CD14-positive monocyte (primary cell): ENCODE measurements at regions not wholly inside any gene's neighbourhood (a gene's known extent, or its start where the extent isn't known, plus 50 kb on each side); places are given as distances from the start of the nearest gene placed in this dataset. TPM values are rescaled to one million over a fixed set of nuclear protein-coding genes. Genes with fewer than 3 reads are reported as not detected.

ENCODE experiments used
- DNase-seq, 3 donors: peaks; one replicate each; pipeline ENCODE4 v3.0.0-alpha.2; 2011 to 2022
- H2AFZ ChIP-seq: 2 replicates; pipeline ENCODE4 v1.6.0; 2012; ENCODE audit warnings: mild to moderate bottlenecking, low read depth, low read length, inconsistent platforms; ENCODE audit not compliant: insufficient read depth, poor library complexity, severe bottlenecking
- H3K27ac ChIP-seq, 2 donors: 1 replicate in 1 of 2; 2 replicates in 1 of 2; pipeline ENCODE4 v1.5.1; 2012 to 2013; ENCODE audit warnings: low read length in 2 of 2, control low read depth in 1 of 2, inconsistent platforms in 1 of 2, low read depth in 1 of 2, mild to moderate bottlenecking in 1 of 2
- H3K27me3 ChIP-seq, 2 donors: one replicate each; pipeline versions ENCODE4 v1.6.0 to v1.6.1; 2011 to 2013; ENCODE audit warnings: low read length in 2 of 2; ENCODE audit not compliant: control insufficient read depth in 2 of 2, insufficient read depth in 2 of 2
- H3K36me3 ChIP-seq, 2 donors: replicated peaks in 1 of 2; 1 replicate in 1 of 2; 2 replicates in 1 of 2; pipeline versions ENCODE4 v1.5.1 to v1.6.1; 2012 to 2013; ENCODE audit warnings: low read length in 2 of 2, control low read depth in 1 of 2, inconsistent platforms in 1 of 2, mild to moderate bottlenecking in 1 of 2; ENCODE audit not compliant: insufficient read depth in 2 of 2, control insufficient read depth in 1 of 2
- H3K4me1 ChIP-seq, 2 donors: 1 replicate in 1 of 2; 2 replicates in 1 of 2; pipeline versions ENCODE4 v1.5.1 to v1.6.1; 2012 to 2013; ENCODE audit warnings: low read length in 2 of 2, control low read depth in 1 of 2, inconsistent platforms in 1 of 2, mild to moderate bottlenecking in 1 of 2, moderate library complexity in 1 of 2; ENCODE audit not compliant: insufficient read depth in 2 of 2, control insufficient read depth in 1 of 2
- H3K4me2 ChIP-seq: replicated peaks from 2 replicates; pipeline ENCODE3; 2012; ENCODE audit warnings: low read length, moderate library complexity, mild to moderate bottlenecking; ENCODE audit not compliant: poor library complexity, severe bottlenecking; ENCODE audit errors: extremely low read depth
- H3K4me3 ChIP-seq, 3 experiments: fragments of 200-600 bp in 1 of 3; sonication (generic) in 1 of 3; replicated peaks in 1 of 3; 1 replicate in 2 of 3; 2 replicates in 1 of 3; pipeline ENCODE4 v1.5.1; 2011 to 2013; ENCODE audit warnings: low read length in 3 of 3, mild to moderate bottlenecking in 3 of 3, control low read depth in 2 of 3, low read depth in 2 of 3, inconsistent platforms in 1 of 3, moderate library complexity in 1 of 3
- H3K79me2 ChIP-seq: 2 replicates; pipeline ENCODE4 v1.6.0; 2012; ENCODE audit warnings: mild to moderate bottlenecking, control low read depth, inconsistent platforms, low read length, moderate library complexity; ENCODE audit not compliant: insufficient read depth
- H3K9ac ChIP-seq: 2 replicates; pipeline ENCODE4 v1.6.0; 2017; ENCODE audit warnings: low read length, mild to moderate bottlenecking; ENCODE audit not compliant: insufficient read depth, poor library complexity, severe bottlenecking
- H3K9me3 ChIP-seq, 2 donors: replicated peaks in 1 of 2; 1 replicate in 1 of 2; 2 replicates in 1 of 2; pipeline versions ENCODE4 v1.5.1 to v1.6.1; 2012 to 2013; ENCODE audit warnings: low read length in 2 of 2, control low read depth in 1 of 2; ENCODE audit not compliant: control insufficient read depth in 1 of 2, insufficient read depth in 1 of 2
- H4K20me1 ChIP-seq: 2 replicates; pipeline ENCODE4 v1.6.0; 2012; ENCODE audit warnings: mild to moderate bottlenecking, low read length, control low read depth, moderate library complexity; ENCODE audit not compliant: insufficient read depth
- H3K27ac Mint-ChIP-seq, 7 donors: one replicate each; pipeline ENCODE4 v1.8.0; 2020; ENCODE audit warnings: mild to moderate bottlenecking in 7 of 7, mixed read lengths in 7 of 7, moderate library complexity in 6 of 7, inconsistent platforms in 2 of 7
- H3K27me3 Mint-ChIP-seq, 3 donors: one replicate each; pipeline ENCODE4 v1.8.0; 2021 to 2022; ENCODE audit warnings: low read depth in 3 of 3, mild to moderate bottlenecking in 3 of 3, mixed read lengths in 3 of 3, moderate library complexity in 3 of 3, inconsistent platforms in 1 of 3
- H3K36me3 Mint-ChIP-seq, 2 donors: one replicate each; pipeline ENCODE4 v1.8.0; 2020; ENCODE audit warnings: mixed read lengths in 2 of 2, inconsistent platforms in 1 of 2, mild to moderate bottlenecking in 1 of 2
- H3K4me1 Mint-ChIP-seq: one replicate; pipeline ENCODE4 v1.8.0; 2020; ENCODE audit warnings: mild to moderate bottlenecking, mixed read lengths
- H3K4me3 Mint-ChIP-seq, 2 donors: one replicate each; pipeline ENCODE4 v1.8.0; 2020; ENCODE audit warnings: mild to moderate bottlenecking in 2 of 2, mixed read lengths in 2 of 2, moderate library complexity in 1 of 2
- H3K9me3 Mint-ChIP-seq, 7 donors: one replicate each; pipeline ENCODE4 v1.8.0; 2020 to 2022; ENCODE audit warnings: mixed read lengths in 7 of 7, mild to moderate bottlenecking in 6 of 7, moderate library complexity in 6 of 7, inconsistent platforms in 2 of 7
- CTCF ChIP-seq: fragments of 200-600 bp; IDR thresholded peaks from one replicate; pipeline ENCODE4 v1.8.0; 2022; ENCODE audit warnings: antibody characterized with exemption, mild to moderate bottlenecking
- WGBS: methylation state at CpG from one replicate; pipeline ENCODE4 v1.1.5; 2013; ENCODE audit warnings: missing lambda C conversion rate; ENCODE audit not compliant: insufficient coverage; 5-methylcytosine and 5-hydroxymethylcytosine counted together
- intact Hi-C, 2 donors: fragments of 100-400 bp; cut with micrococcal nuclease; formaldehyde crosslinking; loops; one replicate each; pipeline versions ENCODE4 v1.15.0 to v1.15.1; 2023
- small RNA-seq: library from RNA; depleted of rRNA; stranded (forward); fragments of <200 nt; gene quantifications from one replicate; pipeline ENCODE3, GENCODE V24; 2012; ENCODE audit warnings: low read depth; ENCODE audit not compliant: insufficient read length

GRCh38 chr13:75913925-75914324, 277.8 kb downstream of the LMO7 start:
- H3K9ac ChIP-seq: no peak overlapping the region
- Mint-ChIP-seq H3K36me3 (no peaks in the 10 kb centered on the region), H3K27me3 (no peaks in the 10 kb centered on the region), H3K4me1 (no peaks in the 10 kb centered on the region), H3K27ac (no peak overlapping the region), H3K9me3 (peaks cover 0 to 6% (median 2%) of the 10 kb centered on the region in 7 donors), H3K4me3 (no peak overlapping the region)
- intact Hi-C loops: no loop called here
- no peak overlapping the region for H3K4me3 ChIP-seq
- no peaks in the 10 kb centered on the region for H3K4me1 ChIP-seq
- H3K79me2 ChIP-seq: no peaks in the 10 kb centered on the region
- no peak overlapping the region for H3K27ac ChIP-seq
- no peak for DNase-seq
- no peaks in the 10 kb centered on the region for H3K9me3 ChIP-seq
- H3K27me3 ChIP-seq: no peaks in the 10 kb centered on the region
- H2AFZ ChIP-seq: no peak overlapping the region
- no peak for TF ChIP-seq CTCF
- WGBS: no CpG with 5 or more reads among the region's 5 CpGs
- no peaks in the 10 kb centered on the region for H3K36me3 ChIP-seq
- H3K4me2 ChIP-seq: no peak overlapping the region
- H4K20me1 ChIP-seq: no peaks in the 10 kb centered on the region

- H3K4me3 Mint-ChIP-seq: no peak overlapping the region
- no peak for DNase-seq
- 83% methylated on average over 1 of the region's 2 CpGs for WGBS
- Histone ChIP-seq H3K79me2 (no peaks in the 10 kb centered on the region), H4K20me1 (no peaks in the 10 kb centered on the region), H2AFZ (no peak overlapping the region), H3K4me1 (no peaks in the 10 kb centered on the region), H3K36me3 (no peaks in the 10 kb centered on the region), H3K4me3 (no peak overlapping the region), H3K9ac (no peak overlapping the region), H3K27me3 (no peaks in the 10 kb centered on the region), H3K27ac (no peak overlapping the region), H3K9me3 (no peaks in the 10 kb centered on the region), H3K4me2 (no peak overlapping the region)
- H3K27ac Mint-ChIP-seq: no peak overlapping the region
- no peaks in the 10 kb centered on the region for H3K36me3 Mint-ChIP-seq
- H3K27me3 Mint-ChIP-seq: peaks cover 0 to 6% (median 1%) of the 10 kb centered on the region in 3 donors
- peaks cover 0 to 8% (median 2%) of the 10 kb centered on the region in 7 donors for H3K9me3 Mint-ChIP-seq
- H3K4me1 Mint-ChIP-seq: no peaks in the 10 kb centered on the region
- intact Hi-C loops: no loop called here
- no peak for TF ChIP-seq CTCF
Observed at GRCh38 chr13:75910591-75910990, 274.5 kb downstream of the LMO7 start.

Small RNAs in the stretch of these regions (small RNA-seq; reads per million reads assigned to genes)
- gene RN7SL571P: not detected
